ENCODE measurements at regions not wholly inside any gene's neighbourhood (a gene's known extent, or its start where the extent isn't known, plus 50 kb on each side); places are given as distances from the start of the nearest gene placed in this dataset.

DNA sequence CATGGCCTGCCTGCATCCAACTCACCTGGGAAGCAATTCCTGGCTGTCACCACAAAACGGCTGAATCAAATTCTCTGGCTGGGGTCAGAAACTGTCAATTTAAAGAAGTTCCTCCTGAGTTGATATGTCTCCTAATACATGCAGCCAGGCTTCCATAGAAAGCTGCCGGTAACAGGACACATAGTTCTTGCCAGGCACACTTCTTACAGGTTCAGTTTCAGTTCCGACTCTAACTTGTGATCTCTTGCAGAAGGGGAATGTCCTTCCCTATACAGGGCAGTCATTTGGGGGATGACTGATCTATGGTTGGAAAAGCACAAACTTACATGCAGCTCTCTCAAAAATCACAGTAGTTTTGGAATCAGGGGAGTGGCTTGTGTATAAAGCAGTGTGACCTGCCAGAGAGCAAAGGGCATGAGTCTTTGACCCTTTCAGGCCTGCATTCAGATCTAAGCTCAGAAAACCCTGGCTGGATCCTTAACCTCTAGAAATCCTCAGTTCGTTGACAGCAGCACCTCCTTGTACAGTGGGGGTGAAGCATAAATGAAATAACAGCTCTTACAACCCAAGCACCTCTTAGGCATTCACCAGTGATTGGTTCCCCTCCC is 195.6 kb downstream of the SCP2D1 start:
- Mint-ChIP-seq H3K36me3 (ENCODE audit: unreplicated experiment) (no peaks in the 10 kb centered on the region), H3K4me1 (ENCODE audit: low read depth, unreplicated experiment) (no peaks in the 10 kb centered on the region), H3K27me3 (ENCODE audit: unreplicated experiment) (peaks cover 2% of the 10 kb centered on the region), H3K4me3 (ENCODE audit: unreplicated experiment) (no peak overlapping the region), H3K27ac (ENCODE audit: unreplicated experiment) (no peak overlapping the region), H3K9me3 (ENCODE audit: unreplicated experiment) (peaks cover 3% of the 10 kb centered on the region)
- DNase-seq, result no peak
- TF ChIP-seq, protein P1, sequence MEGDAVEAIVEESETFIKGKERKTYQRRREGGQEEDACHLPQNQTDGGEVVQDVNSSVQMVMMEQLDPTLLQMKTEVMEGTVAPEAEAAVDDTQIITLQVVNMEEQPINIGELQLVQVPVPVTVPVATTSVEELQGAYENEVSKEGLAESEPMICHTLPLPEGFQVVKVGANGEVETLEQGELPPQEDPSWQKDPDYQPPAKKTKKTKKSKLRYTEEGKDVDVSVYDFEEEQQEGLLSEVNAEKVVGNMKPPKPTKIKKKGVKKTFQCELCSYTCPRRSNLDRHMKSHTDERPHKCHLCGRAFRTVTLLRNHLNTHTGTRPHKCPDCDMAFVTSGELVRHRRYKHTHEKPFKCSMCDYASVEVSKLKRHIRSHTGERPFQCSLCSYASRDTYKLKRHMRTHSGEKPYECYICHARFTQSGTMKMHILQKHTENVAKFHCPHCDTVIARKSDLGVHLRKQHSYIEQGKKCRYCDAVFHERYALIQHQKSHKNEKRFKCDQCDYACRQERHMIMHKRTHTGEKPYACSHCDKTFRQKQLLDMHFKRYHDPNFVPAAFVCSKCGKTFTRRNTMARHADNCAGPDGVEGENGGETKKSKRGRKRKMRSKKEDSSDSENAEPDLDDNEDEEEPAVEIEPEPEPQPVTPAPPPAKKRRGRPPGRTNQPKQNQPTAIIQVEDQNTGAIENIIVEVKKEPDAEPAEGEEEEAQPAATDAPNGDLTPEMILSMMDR (IDR thresholded peaks at IDR 0.05; ENCODE audit: partially characterized antibody, unreplicated experiment), result no peak

DNA sequence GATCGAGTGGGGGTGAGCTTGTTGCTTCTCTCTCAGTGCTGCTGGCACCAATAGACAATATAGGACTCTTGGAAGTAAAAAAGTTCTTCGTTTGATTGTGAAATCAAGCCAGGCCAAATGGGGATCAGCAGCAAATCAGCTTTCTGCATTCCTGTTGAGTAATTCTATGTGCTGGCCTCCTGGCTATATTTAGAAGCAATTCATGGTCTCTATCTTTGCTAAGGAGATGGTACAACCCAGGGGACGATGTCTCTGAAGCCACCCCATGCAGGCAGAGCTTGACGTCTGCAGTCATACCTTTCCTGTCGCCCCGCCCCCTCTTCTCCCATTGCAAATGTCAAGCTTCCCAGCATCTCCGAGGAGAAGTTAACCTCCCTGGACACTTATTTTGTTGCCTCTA is 199.1 kb downstream of the SCP2D1 start:
- Mint-ChIP-seq H3K27me3 (ENCODE audit: unreplicated experiment) (peaks cover 2% of the 10 kb centered on the region), H3K4me3 (ENCODE audit: unreplicated experiment) (no peak overlapping the region), H3K36me3 (ENCODE audit: unreplicated experiment) (no peaks in the 10 kb centered on the region), H3K9me3 (ENCODE audit: unreplicated experiment) (no peaks in the 10 kb centered on the region), H3K4me1 (ENCODE audit: low read depth, unreplicated experiment) (no peaks in the 10 kb centered on the region), H3K27ac (ENCODE audit: unreplicated experiment) (no peak overlapping the region)
- TF ChIP-seq, protein P1 (IDR thresholded peaks at IDR 0.05; ENCODE audit: partially characterized antibody, unreplicated experiment), result no peak
- no peak for DNase-seq

DNA sequence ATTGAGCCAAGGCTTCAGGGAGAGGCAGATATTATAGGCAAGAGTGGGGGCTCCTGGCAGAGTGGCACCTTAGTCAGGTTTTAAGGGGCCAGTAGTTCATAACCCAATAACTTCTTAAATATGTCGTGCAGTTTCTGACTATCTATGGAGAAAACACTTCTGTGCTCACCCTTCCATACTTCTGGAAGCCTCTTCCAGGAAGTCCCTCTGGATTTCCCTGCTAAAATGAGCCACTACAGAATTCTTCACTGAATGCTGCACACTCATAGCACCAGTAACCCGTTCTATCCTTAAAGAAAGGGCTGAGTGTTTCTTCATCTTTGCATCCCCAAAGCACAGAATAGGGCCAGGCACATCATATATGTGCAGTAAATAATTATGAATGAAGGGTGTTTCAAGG is 198.5 kb upstream of the SLC24A3 start:
- no peak for DNase-seq
- Mint-ChIP-seq H3K27ac (ENCODE audit: unreplicated experiment) (no peak overlapping the region), H3K4me3 (ENCODE audit: unreplicated experiment) (no peak overlapping the region), H3K27me3 (ENCODE audit: unreplicated experiment) (peaks cover 2% of the 10 kb centered on the region), H3K4me1 (ENCODE audit: low read depth, unreplicated experiment) (no peaks in the 10 kb centered on the region), H3K9me3 (ENCODE audit: unreplicated experiment) (no peaks in the 10 kb centered on the region), H3K36me3 (ENCODE audit: unreplicated experiment) (no peaks in the 10 kb centered on the region)
- TF ChIP-seq, protein P1 (IDR thresholded peaks at IDR 0.05; ENCODE audit: partially characterized antibody, unreplicated experiment), result no peak

DNA sequence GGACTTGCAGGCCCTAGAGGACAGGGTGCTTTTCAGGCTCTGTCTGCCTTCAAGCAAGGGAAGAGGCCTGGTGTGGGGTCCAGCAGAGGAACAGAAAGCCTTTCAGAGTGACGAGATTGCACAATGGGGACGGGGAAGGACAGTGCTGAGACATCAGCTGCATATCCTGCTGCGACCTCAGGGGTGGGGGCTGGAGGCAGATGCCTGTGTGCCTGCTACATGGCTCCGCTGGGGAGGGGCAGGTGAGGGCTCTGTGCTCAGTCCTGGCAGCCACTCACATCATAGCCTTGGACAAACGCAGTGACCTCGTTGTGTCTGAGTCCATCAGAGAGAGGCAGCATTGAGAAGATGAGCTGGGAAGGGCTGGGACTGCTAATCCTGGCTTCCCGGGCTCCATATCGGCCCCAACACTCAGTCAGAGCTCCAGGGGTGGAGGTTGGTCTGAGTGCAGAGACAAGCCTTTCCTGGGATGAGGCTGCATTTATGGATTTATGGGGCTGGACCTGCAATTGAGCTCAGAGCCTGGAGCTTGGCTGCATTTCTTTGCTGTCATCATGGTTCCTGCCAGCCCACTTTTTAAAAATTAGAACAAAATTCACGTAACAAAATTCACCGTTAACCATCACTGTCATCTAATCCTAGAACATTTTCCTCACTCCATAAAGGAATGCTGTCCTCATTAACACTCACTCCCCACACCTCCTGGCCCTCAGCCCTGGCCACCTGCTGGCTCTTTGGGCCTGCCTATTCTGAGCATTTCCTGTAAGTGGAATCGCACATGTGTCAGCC is 196.9 kb upstream of the SLC24A3 start:
- H3K36me3 Mint-ChIP-seq (ENCODE audit: unreplicated experiment), result no peaks in the 10 kb centered on the region
- H3K9me3 Mint-ChIP-seq (ENCODE audit: unreplicated experiment), result peaks cover 2% of the 10 kb centered on the region
- TF ChIP-seq, protein P1 (IDR thresholded peaks at IDR 0.05; ENCODE audit: partially characterized antibody, unreplicated experiment), result no peak
- peaks cover 8% of the 10 kb centered on the region for H3K4me1 Mint-ChIP-seq (ENCODE audit: low read depth, unreplicated experiment)
- H3K27me3 Mint-ChIP-seq (ENCODE audit: unreplicated experiment), result peaks cover 4% of the 10 kb centered on the region
- H3K27ac Mint-ChIP-seq (ENCODE audit: unreplicated experiment), result no peak overlapping the region
- H3K4me3 Mint-ChIP-seq (ENCODE audit: unreplicated experiment), result no peak overlapping the region
- DNase-seq, result no peak

DNA sequence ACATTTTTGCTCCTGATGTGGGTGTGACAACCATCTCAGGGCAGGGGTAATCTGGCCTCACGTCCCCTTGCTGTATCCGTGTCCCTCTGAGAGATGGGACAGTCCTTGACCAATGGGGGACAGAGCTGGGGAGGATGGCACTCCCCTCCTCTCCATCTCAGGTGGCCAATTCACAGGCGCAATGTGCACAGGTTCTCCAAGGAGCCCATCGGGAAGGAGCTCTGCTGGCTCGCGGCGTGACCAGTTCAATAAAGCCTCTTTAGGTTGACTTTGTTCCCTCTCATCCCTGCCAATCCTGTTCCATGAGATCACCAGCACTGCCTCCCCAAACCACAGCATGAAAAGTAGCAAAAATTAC is 196.3 kb upstream of the SLC24A3 start:
- H3K36me3 Mint-ChIP-seq (ENCODE audit: unreplicated experiment), result no peaks in the 10 kb centered on the region
- H3K4me1 Mint-ChIP-seq (ENCODE audit: low read depth, unreplicated experiment), result peaks cover 10% of the 10 kb centered on the region
- TF ChIP-seq, protein P1 (IDR thresholded peaks at IDR 0.05; ENCODE audit: partially characterized antibody, unreplicated experiment), result no peak
- H3K27ac Mint-ChIP-seq (ENCODE audit: unreplicated experiment), result no peak overlapping the region
- peaks cover 2% of the 10 kb centered on the region for H3K9me3 Mint-ChIP-seq (ENCODE audit: unreplicated experiment)
- no peak for DNase-seq
- no peak overlapping the region for H3K4me3 Mint-ChIP-seq (ENCODE audit: unreplicated experiment)
- H3K27me3 Mint-ChIP-seq (ENCODE audit: unreplicated experiment), result peaks cover 4% of the 10 kb centered on the region

All from glutamatergic neuron (in vitro differentiated cells).